ENCODE measurements at regions not wholly inside any gene's neighbourhood (a gene's known extent, or its start where the extent isn't known, plus 50 kb on each side); places are given as distances from the start of the nearest gene placed in this dataset.

DNA sequence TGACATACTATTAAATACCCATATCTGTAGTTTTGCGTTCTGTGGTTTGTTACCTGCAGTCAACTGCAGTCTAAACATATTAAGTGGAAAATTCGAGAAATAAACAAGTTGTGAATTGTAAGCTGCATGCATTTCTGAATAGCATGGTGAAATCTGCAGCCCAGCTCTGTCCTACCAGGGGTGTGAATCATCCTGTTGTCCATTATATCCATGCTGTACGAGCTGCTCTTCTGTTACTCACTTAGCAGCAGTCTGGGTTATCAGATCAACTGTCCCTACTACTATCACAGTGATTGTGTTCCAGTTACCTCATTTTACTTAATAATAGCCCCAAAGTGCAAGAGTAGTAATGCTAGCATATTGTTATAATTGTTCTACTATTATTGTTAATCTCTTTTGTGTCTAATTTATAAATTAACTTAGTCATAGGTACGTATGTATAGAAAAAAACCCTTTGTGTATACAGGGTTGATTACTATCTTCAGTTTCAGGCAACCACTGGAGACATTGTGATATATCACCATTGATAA, 173.7 kb upstream of the FAT4 start:
- DNase-seq (ENCODE audit: low read depth in 2 of 2) = peak in 1 of 2 donors; percentile 58

DNA sequence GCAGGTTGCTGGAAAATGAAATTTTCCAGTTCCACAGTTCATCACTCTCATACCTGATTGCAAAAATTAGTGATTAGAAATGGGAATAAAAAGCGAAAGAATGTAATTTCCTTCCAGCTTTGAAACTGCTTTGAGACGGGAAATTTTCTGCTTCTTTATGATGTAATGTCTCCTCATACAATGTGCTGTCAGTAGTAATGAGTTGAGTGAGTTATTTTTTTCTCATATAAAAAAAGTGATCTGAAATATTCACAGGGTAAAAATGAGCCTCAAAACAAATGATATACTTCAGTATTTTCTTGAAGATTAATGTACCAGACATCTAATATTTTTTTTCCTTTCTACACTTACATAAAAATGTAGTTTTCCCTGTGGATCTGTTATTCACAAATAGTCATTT, 179.1 kb upstream of the FAT4 start:
- no peak for DNase-seq (ENCODE audit: low read depth in 2 of 2)

- DNase-seq (ENCODE audit: low read depth in 2 of 2) = no peak
These were observed 182.0 kb upstream of the FAT4 start for GRCh38 chr4:125132729-125133128.

DNA sequence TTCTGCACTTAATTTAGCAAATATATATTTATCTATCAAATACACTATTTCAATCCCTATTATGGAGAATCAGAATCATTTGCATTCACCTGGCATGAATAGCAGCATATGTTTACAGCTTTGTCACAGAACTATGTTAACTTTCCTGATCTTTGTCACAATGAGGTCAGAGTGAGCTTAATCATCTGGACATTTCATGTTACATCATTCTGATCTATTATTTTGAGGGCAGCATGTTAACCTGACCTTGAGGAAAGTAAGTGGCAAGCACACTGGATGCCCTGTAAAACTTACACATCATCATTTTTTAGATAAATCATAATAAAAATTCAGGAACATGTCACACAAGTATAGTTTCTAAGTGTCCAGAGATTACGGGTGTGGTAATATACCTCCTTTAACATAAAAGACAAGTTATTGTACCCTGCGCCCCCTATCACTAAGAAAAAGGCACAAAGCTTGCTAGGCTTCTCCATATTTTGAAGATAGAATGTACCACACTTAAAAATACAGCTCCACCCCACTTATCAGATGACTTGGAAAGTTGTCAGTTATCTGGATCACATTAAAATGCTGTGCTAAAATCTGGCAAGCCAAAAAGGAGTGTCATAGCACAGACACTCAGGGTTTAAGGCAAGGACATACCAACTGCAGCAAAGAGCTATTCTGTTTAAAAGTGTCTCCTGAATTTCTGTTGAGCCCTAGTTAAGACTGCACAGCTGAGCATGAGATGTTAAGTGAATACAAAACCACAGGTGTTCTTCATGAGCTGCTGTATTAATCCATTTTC, 182.7 kb upstream of the FAT4 start:
- no peak for DNase-seq (ENCODE audit: low read depth in 2 of 2)

GRCh38 chr4:125125276-125125675, 189.5 kb upstream of the FAT4 start:
- peak; percentile 4 to 21 for DNase-seq (ENCODE audit: low read depth in 2 of 2)

DNA sequence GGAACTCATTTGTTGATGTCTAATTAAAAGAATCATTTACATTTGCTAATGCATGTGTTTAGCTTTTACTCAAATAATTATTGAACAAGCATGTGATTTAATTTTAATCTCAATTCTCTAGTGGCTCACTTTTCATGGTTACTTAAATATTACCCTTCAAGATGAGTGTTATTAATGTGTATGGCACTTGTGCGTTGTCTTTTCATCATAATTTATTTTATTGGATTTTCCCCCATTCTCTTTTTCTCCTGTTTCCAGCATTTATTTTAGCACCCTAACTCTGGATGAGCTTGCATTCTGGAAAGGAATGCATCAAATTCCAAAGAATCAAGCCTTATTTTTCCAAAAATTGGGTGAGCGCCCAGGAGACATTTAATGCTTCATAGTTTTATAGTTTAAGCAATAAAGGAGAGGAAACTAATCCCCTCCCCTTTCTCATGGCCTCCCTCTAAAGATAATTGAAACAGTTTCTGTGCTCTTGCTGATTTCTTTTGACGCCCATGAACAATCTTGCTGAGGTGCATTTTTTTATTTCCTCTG, 191.1 kb upstream of the FAT4 start:
- DNase-seq (ENCODE audit: low read depth in 2 of 2) = no peak

- no peak for DNase-seq (ENCODE audit: low read depth in 2 of 2)
These were observed 193.2 kb upstream of the FAT4 start for GRCh38 chr4:125121581-125121980.

DNA sequence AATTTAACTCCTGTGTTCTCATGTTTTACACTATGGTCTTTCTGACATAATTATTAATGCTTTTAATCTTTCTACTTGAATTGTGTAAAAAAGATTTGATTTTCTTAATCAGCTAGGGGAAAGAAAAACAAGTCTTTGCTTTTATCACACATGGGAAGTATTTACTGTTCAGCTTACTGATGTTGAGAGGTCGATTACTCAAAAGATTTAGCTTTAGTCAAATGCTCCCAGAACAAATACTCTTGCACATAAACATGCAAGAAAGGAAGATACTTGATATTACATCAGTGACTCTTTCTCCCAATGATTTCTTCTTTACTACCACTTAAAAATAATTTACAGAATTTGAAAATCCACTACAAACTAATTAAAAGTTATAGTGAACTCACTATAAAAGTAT, 198.3 kb upstream of the FAT4 start:
- no peak for DNase-seq (ENCODE audit: low read depth in 2 of 2)

DNA sequence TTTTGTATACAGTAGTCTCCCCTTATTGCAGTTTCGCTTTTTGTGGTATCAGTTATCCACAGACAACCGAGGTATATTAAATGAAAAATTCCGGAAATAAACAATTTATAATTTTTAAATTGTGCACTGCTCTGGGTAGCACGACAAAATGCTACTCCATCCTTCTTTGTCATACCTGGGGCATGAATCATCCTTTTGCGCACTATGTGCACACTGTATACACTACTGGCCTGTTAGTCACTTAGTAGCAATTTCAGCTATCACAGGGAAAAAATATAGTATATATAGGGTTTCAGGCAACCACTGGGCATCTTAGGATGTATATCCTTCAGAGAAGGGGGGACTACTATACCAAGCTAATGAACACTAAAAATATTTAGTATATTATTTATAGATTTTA, 198.8 kb upstream of the FAT4 start:
- DNase-seq (ENCODE audit: low read depth in 2 of 2) = peak in 1 of 2 donors; percentile 77

DNA sequence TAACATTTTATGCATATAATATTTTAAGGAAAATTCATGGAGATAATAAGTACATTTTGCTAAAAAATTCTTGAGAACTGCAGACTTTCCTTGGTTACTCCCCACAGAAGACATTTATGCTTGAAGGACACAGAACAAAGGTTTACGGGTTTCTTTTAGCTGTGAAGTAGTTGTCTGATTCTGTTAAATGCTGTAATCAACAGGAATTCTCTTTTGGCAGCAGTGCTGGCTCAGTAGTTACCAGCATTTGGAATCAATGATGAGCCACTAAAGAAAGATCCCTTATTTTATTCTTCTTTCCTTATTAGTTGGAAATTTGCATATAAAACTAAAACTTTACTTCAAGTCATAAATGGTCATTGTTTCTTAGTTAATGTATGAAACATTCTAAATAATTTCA, 199.3 kb upstream of the FAT4 start:
- DNase-seq (ENCODE audit: low read depth in 2 of 2) = no peak

GRCh38 chr4:125112536-125112935, 202.2 kb upstream of the FAT4 start:
- DNase-seq (ENCODE audit: low read depth in 2 of 2) = no peak

DNA sequence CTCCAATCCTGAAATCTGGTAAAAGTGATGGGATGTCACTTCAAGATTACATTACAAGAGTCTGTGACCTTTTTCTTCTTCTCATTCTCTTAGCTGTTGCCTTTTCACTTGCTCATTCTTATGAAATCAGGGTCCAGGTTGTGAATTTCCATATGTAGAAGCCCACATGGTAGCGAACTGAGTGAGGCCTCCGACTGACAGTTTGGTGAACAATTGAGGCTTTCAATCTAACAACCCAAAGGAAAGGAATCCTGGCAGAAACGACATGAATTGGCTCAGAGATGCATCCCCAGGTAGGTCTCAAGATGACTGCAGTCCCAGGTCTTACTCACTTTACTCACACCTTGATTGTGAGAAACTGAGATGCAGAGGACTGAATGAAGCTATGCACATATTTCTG, 203.4 kb upstream of the FAT4 start:
- DNase-seq (ENCODE audit: low read depth in 2 of 2) = no peak

DNA sequence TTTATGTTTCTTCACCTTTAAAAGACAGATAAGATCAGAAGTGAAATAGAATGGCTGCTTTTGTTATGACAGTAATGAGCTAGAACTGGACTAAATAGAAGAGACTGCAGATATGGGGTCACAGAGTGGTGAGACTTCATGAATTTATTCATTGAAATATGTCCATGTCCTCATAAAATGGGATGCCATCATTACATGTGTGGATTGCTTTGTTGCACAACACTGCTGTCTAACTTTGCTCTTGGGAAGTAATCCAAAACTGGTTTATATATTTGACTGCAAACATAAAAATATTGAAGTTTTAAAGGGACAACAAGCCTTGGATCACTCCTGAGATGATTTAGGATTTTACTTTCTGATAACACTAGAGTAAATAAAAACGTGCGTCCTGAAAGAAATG, 209.2 kb upstream of the FAT4 start:
- DNase-seq (ENCODE audit: low read depth in 2 of 2) = no peak

- DNase-seq (ENCODE audit: low read depth in 2 of 2) = peak in 1 of 2 donors; percentile 24
These were observed 210.1 kb upstream of the FAT4 start for GRCh38 chr4:125104616-125105015.

GRCh38 chr4:125101719-125102118, 213.0 kb upstream of the FAT4 start:
- no peak for DNase-seq (ENCODE audit: low read depth in 2 of 2)

GRCh38 chr4:125097729-125098128, 217.0 kb upstream of the FAT4 start:
- DNase-seq (ENCODE audit: low read depth in 2 of 2) = peak; percentile 1 to 36

- DNase-seq (ENCODE audit: low read depth in 2 of 2) = no peak
These were observed 218.1 kb upstream of the FAT4 start for GRCh38 chr4:125096662-125097061.

DNA sequence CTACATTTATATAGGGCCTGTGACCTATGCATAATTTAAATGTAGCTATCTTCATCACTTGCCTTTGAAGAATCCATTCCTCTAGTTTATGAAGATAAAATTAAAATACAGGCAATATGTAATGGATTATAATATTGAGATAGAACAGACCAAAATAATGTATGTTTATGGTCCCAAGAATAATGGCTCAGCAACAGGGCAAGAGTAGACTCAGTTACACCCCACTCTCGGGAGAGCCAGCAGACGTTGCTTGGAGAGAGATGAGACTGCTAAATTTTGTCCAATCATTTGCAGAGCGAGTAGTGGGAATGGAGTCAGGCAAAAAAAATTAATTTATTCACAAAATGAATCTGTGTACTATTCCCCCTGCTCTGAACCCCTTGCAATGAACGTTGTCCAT, 223.2 kb upstream of the FAT4 start:
- no peak for DNase-seq (ENCODE audit: low read depth in 2 of 2)

DNA sequence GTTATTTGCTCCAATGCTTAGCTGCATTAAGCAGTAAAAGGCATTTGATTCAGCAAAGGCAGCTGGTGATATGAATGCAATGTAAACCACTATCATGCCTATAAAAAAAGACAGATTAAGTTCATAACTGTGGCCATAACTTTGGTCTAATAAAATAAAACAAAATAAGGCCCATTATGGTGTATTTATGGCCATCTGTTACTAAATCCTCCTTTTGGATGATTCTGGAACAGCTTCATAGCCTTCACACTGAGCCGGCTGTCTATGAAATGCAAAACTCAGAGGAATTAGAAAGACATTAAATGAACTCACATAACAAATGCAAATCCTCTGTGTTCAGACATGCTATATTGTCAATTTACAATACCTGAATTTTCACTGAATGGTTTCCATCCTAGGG, 223.7 kb upstream of the FAT4 start:
- no peak for DNase-seq (ENCODE audit: low read depth in 2 of 2)

GRCh38 chr4:125084608-125085007, 230.1 kb upstream of the FAT4 start:
- no peak for DNase-seq (ENCODE audit: low read depth in 2 of 2)

- DNase-seq (ENCODE audit: low read depth in 2 of 2) = no peak
These were observed 231.9 kb upstream of the FAT4 start for GRCh38 chr4:125082729-125083417.

- DNase-seq (ENCODE audit: low read depth in 2 of 2) = no peak
These were observed 242.5 kb upstream of the FAT4 start for GRCh38 chr4:125072269-125072668.

DNA sequence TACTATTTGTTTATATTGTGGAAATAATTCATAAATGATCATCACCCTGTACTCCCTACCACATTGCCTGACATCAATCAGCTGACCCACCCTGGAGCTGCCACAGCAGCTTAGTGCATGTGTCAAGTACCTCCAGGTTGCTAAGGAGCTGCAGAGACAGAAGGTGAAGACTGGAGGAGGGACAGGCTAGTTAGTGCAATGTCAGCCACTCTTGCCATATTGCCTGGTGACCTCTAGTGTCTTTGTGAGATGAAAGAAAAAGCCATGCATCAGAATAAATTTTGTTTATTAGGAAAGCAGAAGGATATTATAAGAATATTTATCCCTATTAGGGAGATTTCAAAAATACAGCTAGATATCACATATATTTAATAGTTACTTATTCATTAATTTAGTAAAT, 243.9 kb upstream of the FAT4 start:
- no peak for DNase-seq (ENCODE audit: low read depth in 2 of 2)

Data from lung microvascular endothelial cell (primary cell).